ENCODE measurements at regions not wholly inside any gene's neighbourhood (a gene's known extent, or its start where the extent isn't known, plus 50 kb on each side); places are given as distances from the start of the nearest gene placed in this dataset.

- no peak for TF ChIP-seq CTCF (IDR thresholded peaks at IDR 0.05)
These were observed 78.7 kb downstream of the PABPC4L start for GRCh38 chr4:134122903-134123302.

GRCh38 chr4:134117392-134118183 lies 84.0 kb downstream of the PABPC4L start:
- TF ChIP-seq CTCF (IDR thresholded peaks at IDR 0.05), result no peak

GRCh38 chr4:134089885-134090284 lies 111.7 kb downstream of the PABPC4L start:
- no peak for TF ChIP-seq CTCF (IDR thresholded peaks at IDR 0.05)

- no peak for TF ChIP-seq CTCF (IDR thresholded peaks at IDR 0.05)
These were observed 116.1 kb downstream of the PABPC4L start for GRCh38 chr4:134085496-134085895.

- no peak for TF ChIP-seq CTCF (IDR thresholded peaks at IDR 0.05)
These were observed 123.2 kb downstream of the PABPC4L start for GRCh38 chr4:134078230-134078914.

- no peak for TF ChIP-seq CTCF (IDR thresholded peaks at IDR 0.05)
These were observed 127.9 kb downstream of the PABPC4L start for GRCh38 chr4:134073711-134074110.

- no peak for TF ChIP-seq CTCF (IDR thresholded peaks at IDR 0.05)
These were observed 129.5 kb downstream of the PABPC4L start for GRCh38 chr4:134072137-134072536.
